LoVo (cell line): ENCODE measurements at regions not wholly inside any gene's neighbourhood (a gene's known extent, or its start where the extent isn't known, plus 50 kb on each side); places are given as distances from the start of the nearest gene placed in this dataset.

Experiments
- DNase-seq: peaks from one replicate; pipeline ENCODE4 v3.0.0-alpha.2; 2016; ENCODE audit warnings: low spot score

- DNase-seq = no peak
Measured at GRCh38 chr12:111196532-111196931, 172.4 kb downstream of the PHETA1 start.

GRCh38 chr12:111195316-111195715 lies 173.6 kb downstream of the PHETA1 start:
- DNase-seq = no peak

- DNase-seq = no peak
Measured at GRCh38 chr12:111194703-111195051, 174.2 kb downstream of the PHETA1 start.

- no peak for DNase-seq
Measured at GRCh38 chr12:111193977-111194702, 174.8 kb downstream of the PHETA1 start.

DNA sequence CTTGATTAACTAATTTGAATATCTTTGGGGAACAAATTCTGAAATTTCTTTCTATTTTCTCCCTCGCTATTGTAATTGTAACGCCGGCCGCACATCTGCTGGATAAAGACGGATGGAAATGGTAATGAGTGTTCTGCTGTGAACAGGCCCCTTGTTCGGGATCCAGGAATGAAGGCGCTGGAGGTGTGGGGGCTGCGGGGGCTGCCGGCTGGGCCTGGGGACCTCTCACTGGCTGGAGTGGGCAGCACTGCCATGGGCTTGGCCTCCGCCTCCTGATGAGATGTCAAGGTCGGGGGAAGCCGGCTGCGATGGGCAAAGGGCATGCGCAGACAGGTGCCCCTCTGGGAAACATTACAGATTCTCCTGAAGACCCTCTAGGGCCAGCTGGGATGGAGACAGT lies 175.4 kb downstream of the PHETA1 start:
- DNase-seq = no peak

GRCh38 chr12:111193067-111193466 lies 175.8 kb downstream of the PHETA1 start:
- DNase-seq = no peak

- DNase-seq = no peak
Measured at GRCh38 chr12:111192647-111193046, 176.2 kb downstream of the PHETA1 start.

DNA sequence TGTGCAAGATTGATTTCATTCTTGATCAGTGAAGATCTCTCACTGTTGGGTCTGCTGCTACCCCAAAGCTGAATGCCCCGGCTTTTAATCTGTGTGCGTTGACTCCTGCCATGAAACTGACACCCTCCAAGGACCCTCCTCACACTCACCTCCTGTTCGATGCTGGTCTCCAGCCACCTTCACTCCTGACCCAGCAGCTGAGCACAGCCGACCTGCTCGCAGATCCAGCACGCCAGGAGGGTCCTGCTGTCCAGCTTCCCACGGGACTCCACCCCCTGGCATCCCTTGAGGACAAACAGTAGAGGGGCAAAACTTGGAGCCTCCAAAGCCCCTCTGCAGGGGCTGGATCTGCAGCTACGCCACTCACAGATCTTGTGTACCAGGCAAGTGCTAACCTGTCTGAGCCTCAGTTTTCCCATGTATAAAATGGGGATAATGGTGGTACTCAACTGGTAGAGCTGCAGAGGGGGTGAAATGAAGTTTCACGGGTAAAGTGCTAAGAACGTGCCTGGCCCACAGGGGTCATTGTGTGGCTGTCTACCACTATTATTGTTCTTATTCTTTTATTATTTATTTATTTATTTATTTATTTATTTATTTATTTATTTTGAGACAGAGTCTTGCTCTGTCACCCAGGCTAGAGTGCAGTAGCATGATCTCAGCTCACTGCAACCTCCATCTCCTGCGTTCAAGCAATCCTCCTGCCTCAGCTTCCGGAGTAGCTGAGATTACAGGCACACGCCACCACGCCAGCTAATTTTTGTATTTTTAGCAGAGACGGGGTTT lies 178.0 kb downstream of the PHETA1 start:
- DNase-seq = no peak

GRCh38 chr12:111189792-111190191 lies 179.1 kb downstream of the PHETA1 start:
- DNase-seq = no peak

DNA sequence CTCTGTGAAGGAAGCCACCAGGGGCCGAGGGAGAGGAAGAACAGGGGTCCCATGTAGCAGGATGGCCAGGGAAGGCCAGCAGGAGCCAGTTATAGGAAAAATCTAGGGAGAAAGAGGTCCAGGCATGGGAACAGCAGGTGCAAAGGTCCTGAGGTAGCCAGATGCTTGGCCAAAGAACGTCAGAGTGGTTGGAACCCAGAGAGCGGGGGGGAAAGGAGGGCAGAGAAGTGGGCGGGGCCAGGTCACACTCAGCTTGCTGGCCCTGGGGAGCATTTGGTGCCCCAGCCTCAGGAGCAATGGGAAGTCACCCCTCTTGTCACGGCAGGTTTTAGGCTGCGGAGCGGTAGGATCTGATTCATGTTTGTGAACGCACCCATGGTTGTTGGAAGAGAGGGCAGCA lies 180.5 kb downstream of the PHETA1 start:
- DNase-seq = no peak

GRCh38 chr12:111186347-111186746 lies 182.5 kb downstream of the PHETA1 start:
- DNase-seq = no peak

- DNase-seq = no peak
Measured at GRCh38 chr12:111185889-111186227, 183.0 kb downstream of the PHETA1 start.

- no peak for DNase-seq
Measured at GRCh38 chr12:111185206-111185888, 183.5 kb downstream of the PHETA1 start.

DNA sequence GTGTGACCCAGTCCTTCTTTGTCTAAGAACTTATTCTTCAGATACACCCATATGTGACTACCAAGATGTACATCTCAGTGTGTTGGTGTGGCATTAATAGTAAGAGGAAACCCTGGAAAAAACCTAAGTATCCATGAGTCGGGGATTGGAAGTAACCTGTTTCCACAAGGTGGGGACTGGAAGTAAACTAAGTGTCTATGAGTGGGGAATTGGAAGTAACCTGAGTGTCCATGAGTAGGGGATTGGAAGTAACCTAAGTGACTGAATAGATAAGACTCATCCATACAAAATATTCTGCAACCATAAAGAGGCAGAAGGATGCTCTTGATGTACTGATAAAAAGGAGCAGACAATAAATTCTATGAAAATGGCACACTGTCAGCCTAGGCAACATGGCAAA lies 184.7 kb downstream of the PHETA1 start:
- no peak for DNase-seq

DNA sequence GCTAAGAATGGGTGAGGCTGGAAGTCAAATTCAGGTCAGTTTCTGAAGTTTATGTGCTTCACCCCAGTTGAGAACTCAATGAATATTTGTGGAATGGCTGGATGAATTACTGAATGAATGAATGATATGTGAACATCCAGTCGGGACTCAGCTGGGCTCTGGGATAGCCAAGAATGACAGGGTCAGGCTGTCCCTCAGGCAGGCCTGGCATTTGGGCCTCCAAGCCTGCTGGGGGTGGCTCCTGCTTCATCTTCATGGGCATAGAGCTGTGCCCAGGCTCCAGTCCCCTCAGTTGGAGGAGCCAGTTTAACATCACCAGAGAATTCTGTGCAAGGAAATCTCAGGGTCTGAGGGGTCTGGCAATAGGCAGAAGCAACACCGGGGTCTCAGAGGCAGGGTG lies 185.8 kb downstream of the PHETA1 start:
- no peak for DNase-seq

DNA sequence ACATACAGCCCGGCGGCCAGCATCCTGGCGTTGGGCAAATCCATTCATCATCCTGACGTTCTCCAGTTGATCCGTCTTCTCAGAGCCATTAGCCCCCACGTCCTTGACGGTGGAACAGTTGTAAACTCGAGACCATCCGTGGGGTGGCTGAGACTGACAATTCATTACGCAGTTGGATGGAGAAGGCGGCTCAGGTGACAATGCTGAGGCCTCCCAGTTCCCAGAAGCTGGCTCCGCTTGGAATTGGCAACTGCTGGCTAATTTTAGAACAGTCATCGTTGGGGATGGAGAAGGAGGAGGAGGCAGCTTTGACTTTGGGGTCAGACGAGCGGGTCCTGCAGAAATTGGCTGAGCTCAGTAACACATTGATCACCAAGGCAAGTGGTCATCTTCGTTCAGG lies 186.5 kb downstream of the PHETA1 start:
- DNase-seq = no peak

DNA sequence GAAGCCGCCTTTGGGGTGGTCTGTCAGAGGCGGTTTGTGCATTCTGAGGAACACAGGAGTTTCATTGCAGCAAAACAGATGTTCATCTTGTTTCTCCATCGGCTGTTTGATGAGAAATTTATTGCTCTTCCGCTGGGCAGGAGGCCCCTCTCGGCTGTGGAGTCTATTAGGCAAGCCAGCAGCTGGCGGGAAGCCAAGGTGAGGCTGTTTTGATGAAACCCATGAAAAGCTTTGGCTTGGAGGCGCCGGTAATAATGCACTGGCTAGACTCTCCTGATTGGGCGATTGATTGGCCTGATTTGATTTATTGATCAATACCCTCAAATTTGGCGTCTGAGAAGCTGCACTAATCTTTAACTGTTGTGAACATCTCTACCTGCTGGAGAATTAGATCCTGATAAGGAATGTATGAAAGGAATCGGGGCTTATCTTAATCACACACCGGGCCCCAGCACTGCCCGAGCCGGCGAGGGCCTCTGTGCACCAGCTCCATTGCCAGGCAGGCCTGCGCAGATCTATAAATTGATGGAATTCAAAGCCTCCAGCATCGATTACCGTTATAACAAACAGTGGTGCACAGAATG lies 187.7 kb downstream of the PHETA1 start:
- no peak for DNase-seq

DNA sequence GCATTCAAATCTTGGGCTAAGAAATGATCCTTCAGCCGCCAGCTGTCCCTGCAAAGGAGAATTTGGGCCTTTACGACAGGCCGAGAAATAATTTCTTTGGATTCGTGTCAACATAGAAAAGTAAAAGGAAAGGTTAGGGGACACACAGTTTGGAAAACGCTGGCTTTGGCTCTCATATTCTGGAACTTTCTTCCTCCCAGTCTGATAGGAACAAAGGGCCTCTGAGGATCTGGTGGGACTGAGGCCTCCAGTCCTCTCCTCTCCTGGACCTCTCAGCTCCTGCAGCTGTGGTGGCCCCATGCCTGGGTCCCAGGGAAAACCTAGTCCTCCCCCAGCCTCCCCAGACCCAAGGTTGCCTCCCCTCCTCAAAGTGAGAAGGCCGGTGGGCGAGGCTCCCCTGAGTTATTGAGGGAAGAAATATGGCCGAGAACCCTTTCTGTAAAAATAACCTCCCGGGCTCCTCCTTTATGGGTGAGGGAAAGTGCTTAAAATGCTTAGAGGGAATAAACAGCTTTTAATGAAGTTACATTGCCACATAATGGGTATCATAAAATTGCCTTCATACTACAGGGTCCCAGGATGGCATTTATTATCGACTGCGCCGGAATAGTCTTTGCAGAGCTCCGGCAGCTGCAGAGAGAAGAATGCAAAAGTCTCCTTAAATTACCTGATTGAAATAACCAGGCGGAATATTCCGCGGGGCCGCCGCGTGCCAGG lies 188.3 kb downstream of the PHETA1 start:
- DNase-seq = no peak

GRCh38 chr12:111178181-111179081 lies 190.5 kb downstream of the PHETA1 start:
- no peak for DNase-seq

DNA sequence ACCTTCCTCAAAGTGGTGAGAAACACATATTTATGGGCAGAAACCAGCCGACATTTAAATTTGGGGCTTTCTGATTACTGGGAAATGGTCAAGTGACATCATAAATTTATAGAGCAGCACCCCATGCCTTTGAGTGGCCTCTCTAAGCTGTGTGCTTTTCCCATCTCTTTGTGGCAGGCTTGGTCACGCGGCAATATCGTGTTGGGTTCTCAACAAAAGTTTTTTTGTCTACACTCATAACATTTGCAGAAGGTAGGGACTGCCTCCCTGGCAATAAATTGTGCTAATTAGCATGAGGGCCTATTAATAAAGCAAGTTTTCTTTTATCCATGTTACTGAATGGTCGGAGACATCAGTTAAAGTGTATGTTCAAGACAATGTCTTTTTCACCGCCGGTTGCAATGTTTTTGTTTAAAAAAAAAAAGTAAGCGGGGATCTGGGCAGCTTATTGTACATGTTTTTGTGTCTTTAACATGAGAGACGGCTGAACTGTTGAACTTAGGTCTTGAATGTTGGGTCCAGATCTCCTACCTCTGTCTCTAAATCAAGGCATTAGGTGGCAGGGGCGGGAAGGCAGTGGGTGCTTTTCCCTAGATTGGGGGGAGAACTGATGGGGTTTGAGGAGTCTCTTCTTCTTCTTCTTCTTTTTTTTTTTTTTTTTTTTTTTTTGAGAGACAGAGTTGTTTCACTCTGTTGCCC lies 193.3 kb downstream of the PHETA1 start:
- DNase-seq = no peak

- DNase-seq = no peak
Measured at GRCh38 chr12:111174961-111175345, 193.9 kb downstream of the PHETA1 start.
